ENCODE measurements at regions not wholly inside any gene's neighbourhood (a gene's known extent, or its start where the extent isn't known, plus 50 kb on each side); places are given as distances from the start of the nearest gene placed in this dataset.
"Not testable (repeated sequence)": the region's sequence is repeated elsewhere in the genome, so short reads cannot be mapped to it uniquely, and the experiment has no call there.

DNA sequence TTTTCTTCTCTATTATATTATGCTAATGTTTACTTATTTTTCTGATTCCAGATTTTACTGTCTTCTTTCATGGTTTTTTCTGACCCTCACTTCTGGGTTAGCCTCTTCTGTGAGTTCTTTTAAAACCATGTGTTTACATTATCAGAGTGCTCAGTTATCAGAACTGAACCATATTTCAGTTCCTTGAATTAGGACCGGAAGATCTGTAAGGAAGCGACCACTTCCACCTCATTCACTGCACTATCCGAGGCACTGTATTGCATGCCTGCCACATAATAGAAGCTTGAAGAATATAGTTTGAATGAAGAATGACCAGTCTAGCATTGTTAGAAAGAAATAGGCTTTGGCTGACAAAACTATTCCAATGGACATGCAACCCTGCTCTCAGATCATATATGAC is 281.0 kb upstream of the DEPDC1 start:
- TF ChIP-seq, protein P1, sequence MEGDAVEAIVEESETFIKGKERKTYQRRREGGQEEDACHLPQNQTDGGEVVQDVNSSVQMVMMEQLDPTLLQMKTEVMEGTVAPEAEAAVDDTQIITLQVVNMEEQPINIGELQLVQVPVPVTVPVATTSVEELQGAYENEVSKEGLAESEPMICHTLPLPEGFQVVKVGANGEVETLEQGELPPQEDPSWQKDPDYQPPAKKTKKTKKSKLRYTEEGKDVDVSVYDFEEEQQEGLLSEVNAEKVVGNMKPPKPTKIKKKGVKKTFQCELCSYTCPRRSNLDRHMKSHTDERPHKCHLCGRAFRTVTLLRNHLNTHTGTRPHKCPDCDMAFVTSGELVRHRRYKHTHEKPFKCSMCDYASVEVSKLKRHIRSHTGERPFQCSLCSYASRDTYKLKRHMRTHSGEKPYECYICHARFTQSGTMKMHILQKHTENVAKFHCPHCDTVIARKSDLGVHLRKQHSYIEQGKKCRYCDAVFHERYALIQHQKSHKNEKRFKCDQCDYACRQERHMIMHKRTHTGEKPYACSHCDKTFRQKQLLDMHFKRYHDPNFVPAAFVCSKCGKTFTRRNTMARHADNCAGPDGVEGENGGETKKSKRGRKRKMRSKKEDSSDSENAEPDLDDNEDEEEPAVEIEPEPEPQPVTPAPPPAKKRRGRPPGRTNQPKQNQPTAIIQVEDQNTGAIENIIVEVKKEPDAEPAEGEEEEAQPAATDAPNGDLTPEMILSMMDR (IDR thresholded peaks at IDR 0.05; ENCODE audit: low read depth, low read length), result no peak
- H3K4me3 ChIP-seq (ENCODE audit: low read depth, low read length), result no peak overlapping the region

DNA sequence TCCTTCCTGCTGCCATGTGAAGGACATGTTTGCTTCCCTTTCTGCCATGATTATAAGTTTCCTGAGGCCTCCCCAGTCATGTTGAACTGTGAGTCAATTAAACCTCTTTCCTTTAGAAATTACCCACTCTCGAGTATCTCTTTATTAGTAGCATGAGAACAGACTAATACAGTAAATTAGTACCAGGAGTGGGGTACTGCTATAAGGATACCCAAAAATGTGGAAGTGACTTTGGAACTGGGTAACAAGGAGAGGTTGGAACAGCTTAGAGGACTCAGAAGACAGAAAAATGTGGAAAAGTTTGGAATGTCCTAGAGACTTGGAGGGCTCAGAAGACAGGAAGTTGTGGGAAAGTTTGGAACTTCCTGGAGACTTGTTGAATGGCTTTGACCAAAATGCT is 283.0 kb upstream of the DEPDC1 start:
- H3K4me3 ChIP-seq (ENCODE audit: low read depth, low read length), result not testable (repeated sequence)

DNA sequence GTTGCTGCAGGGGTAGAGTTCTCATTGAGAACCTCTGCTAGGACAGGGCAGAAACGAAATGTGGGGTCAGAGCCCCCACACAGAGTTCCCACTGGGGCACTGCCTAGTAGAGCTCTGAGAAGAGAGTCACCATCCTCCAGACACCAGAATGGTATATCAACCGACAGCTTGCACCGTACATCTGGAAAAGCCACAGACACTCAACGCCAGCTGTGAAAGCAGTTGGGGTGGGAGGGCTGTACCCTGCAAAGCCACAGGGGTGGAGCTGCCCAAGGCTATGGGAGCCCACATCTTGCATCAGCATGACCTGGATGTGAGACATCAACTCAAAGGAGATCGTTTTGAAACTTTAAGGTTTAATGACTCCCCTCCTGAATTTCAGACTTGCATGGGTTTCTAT is 284.0 kb upstream of the DEPDC1 start:
- no peak overlapping the region for H3K4me3 ChIP-seq (ENCODE audit: low read depth, low read length)
- TF ChIP-seq, protein P1 (IDR thresholded peaks at IDR 0.05; ENCODE audit: low read depth, low read length), result no peak

DNA sequence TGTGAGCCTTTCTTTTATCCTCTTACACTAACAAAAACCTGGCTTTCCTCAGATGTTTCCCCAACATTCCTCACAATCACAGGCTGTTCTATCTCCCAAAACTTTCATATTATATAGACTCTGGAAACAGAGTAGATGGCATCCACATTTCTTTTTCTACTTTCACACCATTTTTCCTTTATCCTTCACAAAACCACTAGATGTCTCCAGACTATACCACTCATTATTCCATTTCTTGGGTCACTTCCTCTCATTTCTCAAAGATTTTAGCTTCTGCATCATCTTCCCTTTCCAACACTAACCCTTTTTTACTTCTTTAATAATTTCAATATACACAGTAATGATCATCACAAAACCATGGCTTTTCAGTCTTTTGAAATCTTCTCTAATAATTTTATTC is 286.0 kb upstream of the DEPDC1 start:
- H3K4me3 ChIP-seq (ENCODE audit: low read depth, low read length), result no peak overlapping the region
- TF ChIP-seq, protein P1 (IDR thresholded peaks at IDR 0.05; ENCODE audit: low read depth, low read length), result no peak

DNA sequence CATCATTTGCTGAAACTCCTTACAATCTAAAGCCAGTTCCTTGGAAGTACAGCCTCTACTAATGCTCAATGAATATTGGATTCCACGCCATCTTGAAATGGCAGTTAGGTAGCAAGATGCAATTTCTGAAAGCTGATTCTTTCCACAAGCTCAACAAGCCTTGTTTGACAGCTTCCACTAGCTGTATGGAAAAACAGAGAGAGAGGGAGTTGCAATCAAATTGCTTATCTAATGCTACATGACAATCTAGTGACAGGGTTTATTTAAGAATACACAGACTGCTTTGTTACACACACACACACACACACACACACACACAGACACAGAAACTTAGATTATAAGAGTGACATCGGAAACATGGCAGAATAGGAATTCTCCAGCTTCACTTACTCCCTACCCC is 288.4 kb upstream of the DEPDC1 start:
- no peak overlapping the region for H3K4me3 ChIP-seq (ENCODE audit: low read depth, low read length)
- TF ChIP-seq, protein P1 (IDR thresholded peaks at IDR 0.05; ENCODE audit: low read depth, low read length), result no peak

DNA sequence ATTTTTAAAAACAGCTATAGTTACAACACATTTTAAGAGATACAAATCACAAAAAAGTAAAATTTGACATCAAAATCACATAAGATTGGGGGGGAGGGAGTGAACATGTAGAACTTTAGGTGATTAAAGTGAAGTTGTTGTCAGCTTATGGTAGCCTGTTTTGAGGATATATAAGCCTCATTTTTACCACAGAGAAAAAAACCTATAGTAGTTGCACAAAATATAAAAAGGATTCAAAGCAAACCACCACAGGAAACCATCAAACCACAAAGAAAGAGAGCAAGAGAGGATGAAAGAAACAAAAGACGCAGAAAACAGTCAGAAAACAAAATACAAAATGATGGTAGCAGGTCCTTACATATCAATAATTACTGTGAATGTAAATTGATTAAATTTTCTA is 291.9 kb upstream of the DEPDC1 start:
- TF ChIP-seq, protein P1 (IDR thresholded peaks at IDR 0.05; ENCODE audit: low read depth, low read length), result no peak
- H3K4me3 ChIP-seq (ENCODE audit: low read depth, low read length), result no peak overlapping the region

DNA sequence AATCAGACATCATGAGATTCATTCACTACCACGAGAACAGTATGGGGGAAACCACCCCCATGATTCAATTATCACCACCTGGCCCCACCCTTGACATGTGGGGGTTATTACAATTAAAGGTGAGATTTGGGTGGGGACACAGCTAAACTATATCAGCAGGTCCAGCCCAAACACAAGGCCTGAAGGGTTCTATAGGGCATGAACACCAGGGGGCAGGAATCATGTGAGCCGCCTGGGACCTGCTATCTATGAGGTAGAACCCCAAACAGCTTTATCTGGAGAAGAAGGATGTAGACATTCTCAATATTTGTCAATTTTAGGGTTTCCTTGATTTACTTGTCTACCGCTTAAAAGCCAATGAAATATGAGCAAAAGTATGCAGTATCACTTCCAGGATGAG is 294.9 kb upstream of the DEPDC1 start:
- H3K4me3 ChIP-seq (ENCODE audit: low read depth, low read length), result no peak overlapping the region
- TF ChIP-seq, protein P1 (IDR thresholded peaks at IDR 0.05; ENCODE audit: low read depth, low read length), result no peak

DNA sequence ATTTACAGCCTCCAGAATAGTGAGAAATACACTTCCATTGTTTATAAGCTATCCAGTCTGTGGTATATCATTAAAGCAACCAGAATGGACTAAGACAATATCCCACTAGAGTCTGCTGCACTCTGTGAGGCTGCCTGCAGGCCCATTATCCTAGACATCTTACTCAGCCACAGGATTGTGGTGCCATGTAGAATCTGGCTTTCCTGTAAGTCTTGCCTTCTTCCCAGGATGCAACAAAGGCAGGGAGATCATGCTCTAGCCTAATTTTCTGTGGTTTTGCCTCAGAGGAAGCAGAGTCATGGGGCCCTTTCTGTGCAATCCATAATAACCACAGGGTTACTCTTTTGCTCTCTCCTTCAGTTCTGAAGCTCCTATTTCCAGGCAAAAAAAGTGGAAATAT is 299.1 kb upstream of the DEPDC1 start:
- H3K4me3 ChIP-seq (ENCODE audit: low read depth, low read length), result no peak overlapping the region
- TF ChIP-seq, protein P1 (IDR thresholded peaks at IDR 0.05; ENCODE audit: low read depth, low read length), result no peak

Measured in WI38 (cell line).